WTC11 (cell line): ENCODE measurements at regions not wholly inside any gene's neighbourhood (a gene's known extent, or its start where the extent isn't known, plus 50 kb on each side); places are given as distances from the start of the nearest gene placed in this dataset.

Source experiments
- ATAC-seq: fragments of 200-7000 bp; cut with Tn5 transposase; 2 replicates; pipeline ENCODE4 v1.10.0; 2021; ENCODE audit warnings: mild to moderate bottlenecking, moderate library complexity
- CTCF ChIA-PET: fragments of 300-600 bp; sonication (Branson Sonifier 250); formaldehyde crosslinking; loops from one replicate; lab custom pipeline; 2021; ENCODE audit warnings: antibody characterized with exemption; lab: Charles Lee
- POLR2A ChIA-PET: fragments of 350-600 bp; sonication (Branson Sonifier 250); formaldehyde crosslinking; loops from one replicate; lab custom pipeline; 2021; ENCODE audit warnings: antibody characterized with exemption; lab: Charles Lee
- DNase-seq: peaks from one replicate; pipeline ENCODE4 v3.0.0; 2021; ENCODE audit warnings: low spot score
- H3K27ac Mint-ChIP-seq: 2 replicates; pipeline ENCODE4 v1.8.0; 2021; ENCODE audit warnings: mixed read lengths
- H3K27me3 Mint-ChIP-seq: 2 replicates; pipeline ENCODE4 v1.8.0; 2021; ENCODE audit warnings: low read depth, mild to moderate bottlenecking, moderate library complexity, mixed read lengths
- H3K36me3 Mint-ChIP-seq: 2 replicates; pipeline ENCODE4 v1.8.0; 2021; ENCODE audit warnings: mixed read lengths
- H3K4me1 Mint-ChIP-seq: 2 replicates; pipeline ENCODE4 v1.8.0; 2022; ENCODE audit warnings: mixed read lengths
- H3K4me3 Mint-ChIP-seq: 2 replicates; pipeline ENCODE4 v1.8.0; 2021; ENCODE audit warnings: mild to moderate bottlenecking, moderate library complexity, mixed read lengths
- H3K9me3 Mint-ChIP-seq: 2 replicates; pipeline ENCODE4 v1.8.0; 2021; ENCODE audit warnings: mixed read lengths
- CREB1 ChIP-seq: sonication (generic); formaldehyde crosslinking; IDR thresholded peaks from 2 replicates; pipeline ENCODE4 v1.8.0; 2023; ENCODE audit warnings: mild to moderate bottlenecking, missing genetic modification reagents
- ERG ChIP-seq: fragments of 250-450 bp; sonication (Bioruptor Pico); IDR thresholded peaks from 2 replicates; pipeline ENCODE4 v1.8.0; 2021; ENCODE audit warnings: mild to moderate bottlenecking
- FOXP4 ChIP-seq: sonication (generic); formaldehyde crosslinking; IDR thresholded peaks from 2 replicates; pipeline ENCODE4 v1.8.0; 2022; ENCODE audit warnings: mild to moderate bottlenecking, missing genetic modification reagents
- GABPB1 ChIP-seq: sonication (generic); formaldehyde crosslinking; IDR thresholded peaks from 2 replicates; pipeline ENCODE4 v1.8.1; 2023; ENCODE audit warnings: mild to moderate bottlenecking, missing genetic modification reagents
- HMGXB4 ChIP-seq: sonication (generic); formaldehyde crosslinking; IDR thresholded peaks from 2 replicates; pipeline ENCODE4 v1.8.1; 2023; ENCODE audit warnings: mild to moderate bottlenecking, moderate library complexity, missing genetic modification reagents
- IRF1 ChIP-seq: sonication (generic); formaldehyde crosslinking; IDR thresholded peaks from 2 replicates; pipeline ENCODE4 v1.8.0; 2023; ENCODE audit warnings: missing genetic modification reagents
- IRF2 ChIP-seq: sonication (generic); formaldehyde crosslinking; IDR thresholded peaks from 2 replicates; pipeline ENCODE4 v1.8.0; 2022; ENCODE audit warnings: low read depth, missing genetic modification reagents, borderline replicate concordance
- NR2C2 ChIP-seq: sonication (generic); formaldehyde crosslinking; IDR thresholded peaks from 2 replicates; pipeline ENCODE4 v1.8.0; 2022; ENCODE audit warnings: mild to moderate bottlenecking, missing genetic modification reagents
- TP53 ChIP-seq: sonication (generic); formaldehyde crosslinking; IDR thresholded peaks from 2 replicates; pipeline ENCODE4 v1.8.1; 2023; ENCODE audit warnings: mild to moderate bottlenecking, missing genetic modification reagents
- ZNF423 ChIP-seq: fragments of 250-450 bp; sonication (Bioruptor Pico); IDR thresholded peaks from 2 replicates; pipeline ENCODE4 v2.1.2; 2022; ENCODE audit warnings: mild to moderate bottlenecking, moderate library complexity
- ZNF425 ChIP-seq: fragments of 250-450 bp; sonication (Bioruptor Pico); conservative IDR thresholded peaks from 2 replicates; pipeline ENCODE4 v1.9.0; 2021; ENCODE audit warnings: mild to moderate bottlenecking
- ZNF512 ChIP-seq: sonication (generic); formaldehyde crosslinking; IDR thresholded peaks from 2 replicates; pipeline ENCODE4 v1.8.1; 2022; ENCODE audit warnings: missing genetic modification reagents, borderline replicate concordance
- ZNF532 ChIP-seq: fragments of 250-450 bp; sonication (Bioruptor Pico); IDR thresholded peaks from 2 replicates; pipeline ENCODE4 v1.9.0; 2021; ENCODE audit warnings: mild to moderate bottlenecking, borderline replicate concordance

GRCh38 chrX:39709364-39709763, 388.4 kb downstream of the BCOR start (continued):
- TF ChIP-seq TP53 (no peak), IRF2 (CRISPR knock-in tag) (no peak)

- TF ChIP-seq GABPB1 (CRISPR knock-in tag) (no peak), ZNF512 (CRISPR knock-in tag) (no peak), NR2C2 (no peak)
- H3K36me3 Mint-ChIP-seq: peaks cover 4% of the 10 kb centered on the region; the same call in 1 of the 2 replicates
- H3K4me3 Mint-ChIP-seq: no peak overlapping the region
- DNase-seq (no peak), ATAC-seq (no peak)
- H3K9me3 Mint-ChIP-seq: peaks cover 19% of the 10 kb centered on the region
- ChIA-PET POLR2A (no interaction called here), CTCF (no interaction called here)
- no peak overlapping the region for H3K27ac Mint-ChIP-seq
- H3K4me1 Mint-ChIP-seq: no peaks in the 10 kb centered on the region
- H3K27me3 Mint-ChIP-seq: no peaks in the 10 kb centered on the region; the same call in 1 of the 2 replicates
Measured at GRCh38 chrX:39709812-39710211, 387.9 kb downstream of the BCOR start.

- ChIA-PET POLR2A (no interaction called here), CTCF (no interaction called here)
- DNase-seq (no peak), ATAC-seq (no peak)
- peaks cover 19% of the 10 kb centered on the region for H3K9me3 Mint-ChIP-seq
- H3K27ac Mint-ChIP-seq: no peak overlapping the region
- H3K27me3 Mint-ChIP-seq: no peaks in the 10 kb centered on the region; the same call in 1 of the 2 replicates
- no peak overlapping the region for H3K4me3 Mint-ChIP-seq
- H3K36me3 Mint-ChIP-seq: peaks cover 4% of the 10 kb centered on the region; the same call in 1 of the 2 replicates
- H3K4me1 Mint-ChIP-seq: 0 out of 2 replicates have a peak, but pooled peaks cover 3% of the 10 kb centered on the region
- TF ChIP-seq FOXP4 (no peak), ERG (CRISPR knock-in tag) (no peak)
Measured at GRCh38 chrX:39710776-39711175, 387.0 kb downstream of the BCOR start.

GRCh38 chrX:39714471-39714870, 383.3 kb downstream of the BCOR start:
- ChIA-PET CTCF (interaction anchor here (1.0 kb wide), 1 partner anchor 16 kb away, joined by 3 read pairs; no protein-coding TSS in a partner anchor), POLR2A (no interaction called here)
- ATAC-seq (no peak), DNase-seq (no peak)
- Mint-ChIP-seq H3K4me1 (peaks cover 7% of the 10 kb centered on the region), H3K9me3 (peaks cover 13% of the 10 kb centered on the region), H3K4me3 (no peak overlapping the region), H3K36me3 (peaks cover under 1% of the 10 kb centered on the region; the same call in 1 of the 2 replicates), H3K27ac (no peak overlapping the region), H3K27me3 (no peaks in the 10 kb centered on the region; the same call in 1 of the 2 replicates)
- TF ChIP-seq ZNF423 (no peak), HMGXB4 (CRISPR knock-in tag) (no peak), FOXP4 (no peak), IRF1 (CRISPR knock-in tag) (no peak), ZNF425 (CRISPR knock-in tag) (no peak), ZNF532 (CRISPR knock-in tag) (no peak), CREB1 (no peak)
